Esophagus (tissue), 2 donors: ENCODE measurements at regions not wholly inside any gene's neighbourhood (a gene's known extent, or its start where the extent isn't known, plus 50 kb on each side); places are given as distances from the start of the nearest gene placed in this dataset.

Experiments
- H3K27ac ChIP-seq, 2 donors: one replicate each; pipeline ENCODE4 v1.5.1; 2013; ENCODE audit warnings: low read depth in 2 of 2, mild to moderate bottlenecking in 2 of 2, inconsistent platforms in 1 of 2, low read length in 1 of 2, moderate library complexity in 1 of 2
- H3K27me3 ChIP-seq, 2 donors: one replicate each; pipeline ENCODE4 v1.6.1; 2013; ENCODE audit warnings: low read length in 2 of 2, control low read depth in 1 of 2, mild to moderate bottlenecking in 1 of 2; ENCODE audit not compliant: insufficient read depth in 2 of 2, control insufficient read depth in 1 of 2
- H3K36me3 ChIP-seq, 2 donors: one replicate each; pipeline ENCODE4 v1.6.1; 2013; ENCODE audit warnings: low read length in 1 of 2; ENCODE audit not compliant: control insufficient read depth in 2 of 2, insufficient read depth in 2 of 2
- H3K4me1 ChIP-seq, 2 donors: one replicate each; pipeline ENCODE4 v1.6.1; 2013; ENCODE audit warnings: low read length in 1 of 2; ENCODE audit not compliant: control insufficient read depth in 2 of 2, insufficient read depth in 2 of 2
- H3K4me3 ChIP-seq, 2 donors: one replicate each; pipeline ENCODE4 v1.5.1; 2013; ENCODE audit warnings: low read length in 2 of 2, mild to moderate bottlenecking in 2 of 2, low read depth in 1 of 2, moderate library complexity in 1 of 2
- H3K9me3 ChIP-seq, 2 donors: one replicate each; pipeline ENCODE4 v1.6.1; 2013; ENCODE audit warnings: mild to moderate bottlenecking in 2 of 2, low read depth in 1 of 2, low read length in 1 of 2, moderate library complexity in 1 of 2; ENCODE audit not compliant: control insufficient read depth in 2 of 2, insufficient read depth in 1 of 2
- WGBS, 2 donors: extraction: QIAGEN DNeasy Blood & Tissue Kit; methylation state at CpG; one replicate each; pipeline ENCODE4 v1.1.7; 2013; 5-methylcytosine and 5-hydroxymethylcytosine counted together
- donor health status: healthy with polysubstance abuse.
- donor health status: Bipolar disorder and iron deficiency.

DNA sequence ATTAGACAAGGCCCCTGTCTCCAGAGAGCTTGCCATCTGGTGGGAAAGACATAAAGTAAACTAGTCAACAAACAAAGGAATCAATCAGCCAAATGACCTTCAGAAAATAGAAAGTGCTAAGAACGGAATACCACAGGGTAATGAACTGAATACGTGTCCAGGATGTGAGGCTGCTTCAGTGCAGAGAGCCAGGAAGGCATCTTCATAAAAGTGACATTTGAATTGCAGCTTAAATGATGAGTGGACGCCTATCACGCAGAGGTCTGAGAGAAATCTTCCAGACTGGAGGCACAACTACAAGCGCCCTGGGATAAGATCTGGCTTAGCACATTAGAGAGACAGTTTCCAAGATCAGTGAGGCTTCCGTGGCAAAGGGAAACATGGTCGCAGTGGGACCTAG is 574.1 kb upstream of the CDH8 start:
- Histone ChIP-seq H3K4me1 (no peaks in the 10 kb centered on the region), H3K27me3 (no peaks in the 10 kb centered on the region), H3K4me3 (no peak overlapping the region), H3K9me3 (no peaks in the 10 kb centered on the region), H3K27ac (no peak overlapping the region), H3K36me3 (no peaks in the 10 kb centered on the region)
- WGBS, 2 donors: 60 to 70% methylated on average over 7 of the region's 7 CpGs

DNA sequence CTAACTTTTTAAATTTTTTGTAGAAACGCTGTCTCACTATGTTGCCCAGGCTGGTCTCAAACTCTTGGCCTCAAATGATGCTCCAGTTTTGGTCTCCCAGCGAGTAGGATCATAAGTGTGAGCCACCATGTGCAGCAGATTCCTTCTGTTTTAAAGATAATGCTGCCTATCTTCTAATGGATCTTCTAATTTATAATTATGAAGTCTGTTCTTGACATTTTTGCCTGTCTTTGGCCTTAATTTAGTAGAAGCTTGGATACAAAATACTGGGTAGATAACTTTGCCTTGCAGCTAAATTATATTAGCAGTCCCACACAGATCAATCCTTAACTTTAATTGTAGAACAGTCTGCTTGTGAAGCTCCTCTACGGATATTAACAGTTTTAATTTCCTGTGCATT is 566.6 kb upstream of the CDH8 start:
- H3K9me3 ChIP-seq: peaks cover 0 to 3% of the 10 kb centered on the region in 2 donors
- WGBS, 2 donors: 72 to 74% methylated on average over 3 of the region's 3 CpGs
- H3K4me3 ChIP-seq: no peak overlapping the region
- H3K36me3 ChIP-seq: no peaks in the 10 kb centered on the region
- no peaks in the 10 kb centered on the region for H3K4me1 ChIP-seq
- H3K27me3 ChIP-seq: no peaks in the 10 kb centered on the region
- H3K27ac ChIP-seq: no peak overlapping the region

DNA sequence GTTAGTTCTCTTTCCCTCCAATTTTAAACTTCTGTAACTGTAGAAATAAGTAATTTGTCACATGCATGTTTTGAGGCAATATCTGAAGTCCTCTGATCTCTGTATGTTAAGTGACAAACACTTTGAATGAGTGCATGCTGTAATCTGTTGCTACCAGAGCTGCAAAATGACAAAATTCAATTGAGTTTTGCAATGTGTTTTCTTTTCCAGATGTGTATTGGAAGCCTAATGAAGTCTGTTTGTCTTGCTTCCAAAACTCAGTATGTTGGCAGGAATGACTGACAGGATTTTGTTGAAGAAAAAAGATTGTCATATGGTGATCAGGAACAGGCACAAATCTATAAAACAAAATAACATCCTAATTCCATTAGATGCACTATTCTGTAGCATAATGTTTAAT is 561.6 kb upstream of the CDH8 start:
- H3K4me3 ChIP-seq: no peak overlapping the region
- peaks cover 0 to 3% of the 10 kb centered on the region in 2 donors for H3K9me3 ChIP-seq
- no peaks in the 10 kb centered on the region for H3K27me3 ChIP-seq
- H3K36me3 ChIP-seq: no peaks in the 10 kb centered on the region
- H3K27ac ChIP-seq: no peak overlapping the region
- H3K4me1 ChIP-seq: no peaks in the 10 kb centered on the region

DNA sequence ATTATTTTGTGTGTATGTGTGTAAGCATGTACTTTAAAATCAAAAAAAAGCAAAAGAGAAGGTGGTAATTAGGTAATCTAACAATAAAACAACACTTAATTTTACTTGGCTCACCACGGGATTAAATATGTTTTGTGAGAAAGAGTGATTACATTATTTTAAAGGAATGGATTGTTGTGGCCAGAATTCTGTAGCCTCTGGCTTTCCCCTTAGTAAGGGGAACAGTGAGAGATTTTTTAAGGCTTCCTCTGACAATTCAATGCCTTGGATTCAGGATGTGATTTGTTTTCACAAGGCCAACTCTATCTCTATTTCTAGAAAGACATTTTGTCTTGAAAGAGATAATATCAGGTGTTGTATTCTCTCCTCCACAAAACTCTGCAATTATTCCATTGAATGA is 560.3 kb upstream of the CDH8 start:
- Histone ChIP-seq H3K27ac (no peak overlapping the region), H3K27me3 (no peaks in the 10 kb centered on the region), H3K36me3 (no peaks in the 10 kb centered on the region), H3K4me1 (no peaks in the 10 kb centered on the region), H3K9me3 (peaks cover 0 to 3% of the 10 kb centered on the region in 2 donors), H3K4me3 (no peak overlapping the region)
- 6 to 8% methylated on average over 1 of the region's 1 CpG for WGBS, 2 donors

DNA sequence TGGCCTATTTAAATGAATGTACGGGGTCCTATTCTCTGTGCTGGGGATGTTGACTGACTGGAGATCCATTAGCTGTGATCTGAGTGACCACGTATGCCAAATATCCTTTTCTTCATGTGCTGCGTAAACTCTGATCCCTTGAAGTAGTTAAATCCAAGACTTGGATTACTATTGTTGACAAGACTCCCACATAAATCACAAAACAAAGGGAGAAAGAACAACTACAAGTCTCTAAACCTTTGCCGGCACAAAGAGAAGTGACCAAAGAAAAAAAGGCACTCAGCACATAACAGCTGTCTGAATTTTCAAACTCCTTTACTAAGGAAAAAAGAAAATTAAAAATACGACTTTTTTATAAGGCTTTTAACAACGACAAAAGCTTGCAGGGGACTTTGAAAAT is 559.9 kb upstream of the CDH8 start:
- H3K27me3 ChIP-seq: no peaks in the 10 kb centered on the region
- no peaks in the 10 kb centered on the region for H3K36me3 ChIP-seq
- WGBS, 2 donors: 26 to 32% methylated on average over 6 of the region's 6 CpGs
- H3K4me3 ChIP-seq: no peak overlapping the region
- H3K4me1 ChIP-seq: no peaks in the 10 kb centered on the region
- H3K9me3 ChIP-seq: peaks cover 0 to 3% of the 10 kb centered on the region in 2 donors
- no peak overlapping the region for H3K27ac ChIP-seq

DNA sequence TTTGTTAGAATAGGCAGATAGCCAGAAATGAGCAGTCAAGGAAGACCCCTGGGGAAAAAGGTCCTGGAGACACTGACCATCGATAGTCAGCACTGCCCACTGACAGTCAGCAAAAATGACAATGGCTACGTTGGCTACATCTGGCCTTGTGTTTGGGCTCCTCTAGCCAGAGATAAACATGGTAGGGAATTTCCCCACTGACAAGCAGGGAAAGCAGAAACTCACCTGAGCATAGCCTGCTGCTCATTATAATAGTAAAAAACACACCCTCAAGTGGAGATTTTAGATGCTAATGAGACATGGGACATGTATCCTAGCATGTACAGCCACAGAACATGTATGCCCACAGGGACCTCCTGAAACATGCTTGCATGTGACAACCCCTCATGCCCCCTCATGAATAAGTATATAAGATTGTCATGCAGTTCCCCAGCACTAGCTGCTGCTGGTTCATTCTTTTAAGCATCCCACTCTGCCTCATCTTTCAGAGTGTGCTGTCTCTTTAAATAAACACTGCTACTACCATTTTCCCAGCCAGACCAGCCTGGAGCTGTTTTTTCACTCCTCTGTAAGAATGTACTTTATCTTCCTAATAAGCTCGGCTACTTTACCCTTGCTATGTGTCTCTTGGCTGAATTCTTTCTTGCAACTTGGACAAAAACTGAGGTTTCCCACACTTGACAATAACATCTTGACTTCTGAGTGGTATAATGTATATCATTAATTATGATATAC is 550.1 kb upstream of the CDH8 start:
- WGBS, 2 donors: 61 to 63% methylated on average over 3 of the region's 3 CpGs
- Histone ChIP-seq H3K27ac (no peak overlapping the region), H3K4me3 (no peak overlapping the region), H3K9me3 (no peaks in the 10 kb centered on the region), H3K27me3 (no peaks in the 10 kb centered on the region), H3K4me1 (no peaks in the 10 kb centered on the region), H3K36me3 (no peaks in the 10 kb centered on the region)

DNA sequence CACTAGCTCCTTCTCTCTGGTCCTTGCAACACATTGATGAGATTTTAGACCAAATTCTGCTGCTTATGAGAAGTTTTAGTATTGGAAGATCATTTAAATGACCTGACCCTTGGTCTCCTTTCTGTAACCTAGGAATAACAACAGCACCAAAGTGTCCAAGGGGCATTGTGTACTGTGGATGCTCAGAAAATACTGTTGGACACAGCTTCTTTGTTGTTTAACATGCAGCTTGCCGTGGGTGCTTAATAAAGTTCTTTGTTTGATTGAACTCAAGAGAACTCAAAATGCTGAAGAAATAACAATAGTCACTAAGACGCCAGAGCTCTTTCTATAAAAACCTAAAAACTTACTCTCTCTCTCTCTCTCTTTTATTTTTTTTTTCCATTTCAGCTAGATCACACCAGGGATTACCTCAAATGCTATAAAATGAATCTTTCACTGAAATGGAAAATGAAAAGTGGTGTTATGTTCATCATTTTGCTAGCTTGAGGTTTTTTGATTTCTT is 548.9 kb upstream of the CDH8 start:
- Histone ChIP-seq H3K36me3 (no peaks in the 10 kb centered on the region), H3K4me3 (no peak overlapping the region), H3K4me1 (no peaks in the 10 kb centered on the region), H3K27ac (no peak overlapping the region), H3K27me3 (no peaks in the 10 kb centered on the region), H3K9me3 (no peaks in the 10 kb centered on the region)
- 49 to 50% methylated on average over 2 of the region's 2 CpGs for WGBS, 2 donors

DNA sequence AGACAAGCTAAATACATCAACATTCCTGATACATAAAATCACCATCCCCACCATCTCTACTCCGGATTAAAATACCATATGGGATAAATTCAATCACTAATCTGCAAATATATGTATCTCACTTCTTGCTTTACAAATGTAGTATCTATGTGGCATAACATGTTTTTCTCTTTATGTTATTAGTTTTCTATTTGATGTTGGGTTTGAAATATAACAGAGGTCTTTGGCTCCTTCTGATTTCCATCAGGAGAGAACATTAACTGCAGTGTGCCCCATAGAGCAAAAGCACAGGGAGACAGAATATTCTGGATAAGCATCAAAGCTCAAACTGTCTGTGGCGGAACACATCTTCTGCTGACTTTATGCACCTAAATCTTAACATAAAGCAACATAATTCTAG is 547.2 kb upstream of the CDH8 start:
- no peak overlapping the region for H3K27ac ChIP-seq
- no peak overlapping the region for H3K4me3 ChIP-seq
- H3K27me3 ChIP-seq: no peaks in the 10 kb centered on the region
- 77 to 79% methylated on average over 2 of the region's 2 CpGs for WGBS, 2 donors
- H3K4me1 ChIP-seq: no peaks in the 10 kb centered on the region
- no peaks in the 10 kb centered on the region for H3K36me3 ChIP-seq
- H3K9me3 ChIP-seq: no peaks in the 10 kb centered on the region

DNA sequence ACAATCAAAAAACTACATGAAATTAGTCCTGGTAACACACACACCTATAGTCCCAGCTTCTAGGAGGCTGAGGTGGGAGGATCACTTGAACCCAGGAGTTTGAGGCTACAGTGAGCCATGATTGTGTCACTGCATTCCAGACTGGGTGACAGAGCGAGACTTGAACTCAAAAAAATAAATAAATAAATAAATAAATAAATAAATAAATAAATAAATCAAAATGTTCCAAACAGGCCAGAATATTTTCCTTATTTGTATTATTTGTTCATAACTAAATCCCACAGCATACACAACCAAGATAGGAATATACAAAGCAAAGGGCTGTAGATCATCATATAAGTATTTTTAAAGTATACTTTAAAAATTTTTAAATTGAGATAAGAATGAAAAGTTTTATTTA is 537.2 kb upstream of the CDH8 start:
- H3K4me1 ChIP-seq: no peaks in the 10 kb centered on the region
- 79 to 84% methylated on average over 1 of the region's 1 CpG for WGBS, 2 donors
- no peaks in the 10 kb centered on the region for H3K36me3 ChIP-seq
- H3K9me3 ChIP-seq: no peaks in the 10 kb centered on the region
- H3K27me3 ChIP-seq: no peaks in the 10 kb centered on the region
- no peak overlapping the region for H3K4me3 ChIP-seq
- H3K27ac ChIP-seq: no peak overlapping the region

DNA sequence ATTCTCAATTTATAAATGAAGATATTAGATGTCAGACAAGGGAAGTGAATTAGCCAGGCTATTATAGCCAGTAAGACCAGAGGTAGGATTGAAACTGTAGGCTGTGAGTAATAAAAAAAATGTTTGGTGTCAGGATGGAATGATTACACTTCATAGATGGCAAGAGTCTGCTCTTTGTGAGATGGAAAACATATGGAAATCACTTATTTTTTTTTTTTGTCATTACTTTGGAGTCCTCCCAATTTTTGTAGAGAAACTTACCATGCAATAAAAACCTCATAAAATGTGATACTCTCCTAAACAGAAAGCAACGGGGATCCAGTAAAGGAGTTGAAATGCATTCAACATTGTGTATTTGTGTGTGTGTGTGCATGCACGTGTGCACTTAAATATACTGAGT is 532.7 kb upstream of the CDH8 start:
- Histone ChIP-seq H3K9me3 (no peaks in the 10 kb centered on the region), H3K27ac (no peak overlapping the region), H3K36me3 (no peaks in the 10 kb centered on the region), H3K4me1 (no peaks in the 10 kb centered on the region), H3K4me3 (no peak overlapping the region), H3K27me3 (no peaks in the 10 kb centered on the region)
- 71% methylated on average over 2 of the region's 2 CpGs for WGBS, 2 donors
